ENCODE measurements at regions not wholly inside any gene's neighbourhood (a gene's known extent, or its start where the extent isn't known, plus 50 kb on each side); places are given as distances from the start of the nearest gene placed in this dataset.

GRCh38 chr3:20837676-20838302 lies 651.8 kb upstream of the SGO1 start:
- H3K4me1 Mint-ChIP-seq = peaks cover 7 to 9% of the 10 kb centered on the region in 2 experiments
- H3K4ac ChIP-seq (ENCODE audit: low read depth, low read length) = no peak overlapping the region
- DNase-seq = no peak
- no peaks in the 10 kb centered on the region for H3K27me3 Mint-ChIP-seq (ENCODE audit: low read depth)
- no peak overlapping the region for H3K27ac Mint-ChIP-seq
- no peaks in the 10 kb centered on the region for H4K20me1 ChIP-seq (ENCODE audit: control insufficient read depth, insufficient read depth, insufficient read length)
- H4K5ac ChIP-seq (ENCODE audit: insufficient read length, low read depth, low read length) = no peak overlapping the region
- H3K36me3 Mint-ChIP-seq (ENCODE audit: insufficient read depth in 1 of 3, low read depth in 3 of 3) = no peaks in the 10 kb centered on the region
- no peaks in the 10 kb centered on the region for H3K79me2 ChIP-seq (ENCODE audit: insufficient read depth, low read length)
- no peak for TF ChIP-seq CTCF (conservative IDR thresholded peaks at IDR 0.05)
- H3K27ac ChIP-seq (ENCODE audit: insufficient read length, low read depth, low read length) = no peak overlapping the region
- no peak overlapping the region for H3K9ac ChIP-seq (ENCODE audit: extremely low read depth, insufficient read length, low read length)
- H3K27me3 ChIP-seq (ENCODE audit: insufficient read depth, low read length) = no peaks in the 10 kb centered on the region
- no peaks in the 10 kb centered on the region for H3K79me1 ChIP-seq (ENCODE audit: insufficient read depth, low read depth, low read length, poor library complexity, severe bottlenecking)
- no peak overlapping the region for H3K18ac ChIP-seq (ENCODE audit: insufficient read length, low read depth, low read length)
- H4K8ac ChIP-seq (replicated peaks; ENCODE audit: insufficient read length, low read depth, low read length) = no peak overlapping the region
- no peak overlapping the region for H2BK120ac ChIP-seq (ENCODE audit: low read depth, low read length, poor library complexity, severe bottlenecking)
- no peak overlapping the region for H2AK5ac ChIP-seq (ENCODE audit: insufficient read length, low read length)
- H3K23me2 ChIP-seq (ENCODE audit: insufficient read length, low read depth, low read length, poor library complexity, severe bottlenecking) = no peaks in the 10 kb centered on the region
- H2BK15ac ChIP-seq (ENCODE audit: low read depth, low read length) = no peak overlapping the region
- no peak overlapping the region for H3K4me2 ChIP-seq (ENCODE audit: insufficient read depth, insufficient read length, low read length)
- no peak overlapping the region for H3K4me3 Mint-ChIP-seq
- H3K9me3 ChIP-seq (ENCODE audit: control insufficient read depth, low read depth, low read length) = no peaks in the 10 kb centered on the region
- H2AFZ ChIP-seq (ENCODE audit: low read length) = no peak overlapping the region
- H3K56ac ChIP-seq (ENCODE audit: insufficient read length, low read depth, low read length) = no peak overlapping the region
- no peak overlapping the region for H3K14ac ChIP-seq (ENCODE audit: insufficient read depth, low read length)
- no peak overlapping the region for H4K91ac ChIP-seq (ENCODE audit: insufficient read length, low read depth, low read length)
- no peak overlapping the region for H3K23ac ChIP-seq (ENCODE audit: insufficient read length, low read depth, low read length)
- H3T11ph ChIP-seq (ENCODE audit: low read length) = no peak overlapping the region
- H2BK5ac ChIP-seq (ENCODE audit: insufficient read length, low read length) = no peak overlapping the region
- no peak overlapping the region for H2BK20ac ChIP-seq (ENCODE audit: low read depth, low read length, poor library complexity, severe bottlenecking)
- WGBS (ENCODE audit: extremely low coverage, insufficient read length, low lambda C conversion rate) = no CpG with 5 or more reads among the region's 3 CpGs
- no peaks in the 10 kb centered on the region for H3K4me1 ChIP-seq (ENCODE audit: insufficient read depth, low read length)
- H2BK12ac ChIP-seq (ENCODE audit: insufficient read length, low read depth, low read length) = no peak overlapping the region
- no peaks in the 10 kb centered on the region for H3K9me3 Mint-ChIP-seq

All from H9 (cell line).